HEK293T (cell line): ENCODE measurements at regions not wholly inside any gene's neighbourhood (a gene's known extent, or its start where the extent isn't known, plus 50 kb on each side); places are given as distances from the start of the nearest gene placed in this dataset.

Experiments
- ARNT ChIP-seq: fragments of 450-650 bp; IDR thresholded peaks from 2 replicates; pipeline ENCODE4 v1.6.1; 2017; ENCODE audit warnings: mild to moderate bottlenecking
- BHLHE40 ChIP-seq: fragments of 450-650 bp; IDR thresholded peaks from 2 replicates; pipeline ENCODE4 v1.6.1; 2016; ENCODE audit warnings: mild to moderate bottlenecking, moderate library complexity, borderline replicate concordance
- CTBP1 ChIP-seq: fragments of 450-650 bp; IDR thresholded peaks from 2 replicates; pipeline ENCODE4 v1.6.1; 2016; ENCODE audit warnings: borderline replicate concordance
- ELF4 ChIP-seq: fragments of 450-650 bp; IDR thresholded peaks from 2 replicates; pipeline ENCODE4 v1.6.1; 2017; ENCODE audit warnings: antibody characterized with exemption
- FOXA1 ChIP-seq: fragments of 450-650 bp; IDR thresholded peaks from 2 replicates; pipeline ENCODE4 v1.6.1; 2016; ENCODE audit warnings: mild to moderate bottlenecking
- FOXK2 ChIP-seq: fragments of 450-650 bp; IDR thresholded peaks from 2 replicates; pipeline ENCODE4 v1.6.1; 2016; ENCODE audit warnings: mild to moderate bottlenecking
- FOXM1 ChIP-seq: fragments of 450-650 bp; IDR thresholded peaks from 2 replicates; pipeline ENCODE4 v1.6.1; 2017; ENCODE audit warnings: mild to moderate bottlenecking, borderline replicate concordance
- L3MBTL2 ChIP-seq: fragments of 450-650 bp; conservative IDR thresholded peaks from 2 replicates; pipeline ENCODE4 v1.6.1; 2016; ENCODE audit warnings: mild to moderate bottlenecking
- NFRKB ChIP-seq: fragments of 450-650 bp; IDR thresholded peaks from 2 replicates; pipeline ENCODE4 v1.6.1; 2016; ENCODE audit warnings: mild to moderate bottlenecking, moderate library complexity
- SP1 ChIP-seq: fragments of 450-650 bp; IDR thresholded peaks from 2 replicates; pipeline ENCODE4 v1.6.1; 2017
- SUZ12 ChIP-seq: fragments of 450-650 bp; IDR thresholded peaks from 2 replicates; pipeline ENCODE4 v1.6.1; 2016; ENCODE audit warnings: mild to moderate bottlenecking
- ZNF384 ChIP-seq: fragments of 450-650 bp; IDR thresholded peaks from 2 replicates; pipeline ENCODE4 v1.6.1; 2016
- TF ChIP-seq, protein P1 (sequence below): fragments of 450-650 bp; IDR thresholded peaks from 2 replicates; pipeline ENCODE4 v1.6.1; 2016

DNA sequence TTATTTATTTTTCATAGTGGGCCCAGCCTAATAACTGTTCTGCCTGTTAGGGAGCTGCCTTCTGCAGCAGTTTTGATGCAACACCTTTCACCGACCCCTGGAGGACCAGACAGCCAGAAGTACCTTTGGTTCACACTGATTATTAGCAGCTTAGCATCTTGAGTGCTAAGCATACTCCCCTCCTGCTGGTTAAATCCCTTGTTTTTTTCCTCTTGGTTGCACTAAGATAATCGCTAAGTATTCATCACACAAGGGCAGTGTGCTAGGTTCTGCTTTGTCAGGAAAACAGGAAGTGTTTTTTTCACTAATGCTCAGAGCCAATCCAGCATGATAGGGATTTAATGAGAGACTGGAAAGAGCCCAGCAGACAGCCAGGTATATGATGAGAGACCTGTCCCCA lies 437.0 kb downstream of the FUT8 start:
- TF ChIP-seq SUZ12 = no peak
- no peak for TF ChIP-seq SP1
- no peak for TF ChIP-seq BHLHE40
- no peak for TF ChIP-seq FOXM1
- TF ChIP-seq, protein P1, sequence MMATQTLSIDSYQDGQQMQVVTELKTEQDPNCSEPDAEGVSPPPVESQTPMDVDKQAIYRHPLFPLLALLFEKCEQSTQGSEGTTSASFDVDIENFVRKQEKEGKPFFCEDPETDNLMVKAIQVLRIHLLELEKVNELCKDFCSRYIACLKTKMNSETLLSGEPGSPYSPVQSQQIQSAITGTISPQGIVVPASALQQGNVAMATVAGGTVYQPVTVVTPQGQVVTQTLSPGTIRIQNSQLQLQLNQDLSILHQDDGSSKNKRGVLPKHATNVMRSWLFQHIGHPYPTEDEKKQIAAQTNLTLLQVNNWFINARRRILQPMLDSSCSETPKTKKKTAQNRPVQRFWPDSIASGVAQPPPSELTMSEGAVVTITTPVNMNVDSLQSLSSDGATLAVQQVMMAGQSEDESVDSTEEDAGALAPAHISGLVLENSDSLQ = no peak
- TF ChIP-seq FOXK2 = no peak
- TF ChIP-seq L3MBTL2 = no peak
- TF ChIP-seq ELF4 = no peak
- TF ChIP-seq CTBP1 = no peak
- TF ChIP-seq FOXA1 = no peak
- no peak for TF ChIP-seq NFRKB
- no peak for TF ChIP-seq ZNF384
- TF ChIP-seq ARNT = no peak
